Activated CD8-positive, alpha-beta T cell treated with anti-CD3 and anti-CD28 coated beads for 36 hours (primary cell): ENCODE measurements at regions not wholly inside any gene's neighbourhood (a gene's known extent, or its start where the extent isn't known, plus 50 kb on each side); places are given as distances from the start of the nearest gene placed in this dataset.

ENCODE experiments used
- ATAC-seq: fragments of 200-7000 bp; cut with Tn5 transposase; one replicate; pipeline ENCODE4 v1.10.0; 2021; ENCODE audit warnings: mild to moderate bottlenecking, moderate library complexity
- CTCF ChIA-PET: fragments of 350-600 bp; sonication (Branson Sonifier 250); formaldehyde crosslinking; loops from one replicate; lab custom pipeline; 2021; ENCODE audit warnings: antibody characterized with exemption; lab: Charles Lee
- POLR2A ChIA-PET: fragments of 350-600 bp; sonication (Branson Sonifier 250); formaldehyde crosslinking; loops from one replicate; lab custom pipeline; 2021; ENCODE audit warnings: antibody characterized with exemption; lab: Charles Lee
- DNase-seq: peaks from one replicate; pipeline ENCODE4 v3.0.0-alpha.2; 2020
- H3K27ac Mint-ChIP-seq: one replicate; pipeline ENCODE4 v1.8.0; 2021; ENCODE audit warnings: mild to moderate bottlenecking, mixed read lengths
- H3K27me3 Mint-ChIP-seq: one replicate; pipeline ENCODE4 v1.8.0; 2021; ENCODE audit warnings: mixed read lengths
- H3K36me3 Mint-ChIP-seq: one replicate; pipeline ENCODE4 v1.8.0; 2021; ENCODE audit warnings: low read depth, mixed read lengths
- H3K4me1 Mint-ChIP-seq: one replicate; pipeline ENCODE4 v1.8.0; 2021; ENCODE audit warnings: low read depth, mixed read lengths
- H3K4me3 Mint-ChIP-seq: one replicate; pipeline ENCODE4 v1.8.0; 2021; ENCODE audit warnings: mild to moderate bottlenecking, moderate library complexity, mixed read lengths
- H3K9me3 Mint-ChIP-seq: one replicate; pipeline ENCODE4 v1.8.0; 2021; ENCODE audit warnings: mixed read lengths
- CTCF ChIP-seq: fragments of 200-600 bp; IDR thresholded peaks from one replicate; pipeline ENCODE4 v1.8.0; 2022; ENCODE audit warnings: antibody characterized with exemption, mild to moderate bottlenecking
- intact Hi-C: fragments of 100-400 bp; cut with micrococcal nuclease; formaldehyde crosslinking; loops from one replicate; pipeline ENCODE4 v1.10.0; 2022

- Mint-ChIP-seq H3K4me1 (no peaks in the 10 kb centered on the region), H3K27me3 (no peaks in the 10 kb centered on the region), H3K4me3 (no peak overlapping the region), H3K36me3 (no peaks in the 10 kb centered on the region), H3K27ac (no peak overlapping the region), H3K9me3 (no peaks in the 10 kb centered on the region)
- ATAC-seq (no peak), DNase-seq (no peak)
- intact Hi-C loops, result no loop called here
- no peak for TF ChIP-seq CTCF
- CTCF ChIA-PET, result no interaction called here
- POLR2A ChIA-PET, result no interaction called here
Measured at GRCh38 chr13:34695063-34695462, 247.0 kb upstream of the NBEA start.

- no peak for TF ChIP-seq CTCF
- no peaks in the 10 kb centered on the region for H3K4me1 Mint-ChIP-seq
- H3K4me3 Mint-ChIP-seq, result no peak overlapping the region
- no peak for ATAC-seq
- DNase-seq, result no peak
- H3K27ac Mint-ChIP-seq, result no peak overlapping the region
- POLR2A ChIA-PET, result no interaction called here
- H3K36me3 Mint-ChIP-seq, result no peaks in the 10 kb centered on the region
- no peaks in the 10 kb centered on the region for H3K9me3 Mint-ChIP-seq
- intact Hi-C loops, result no loop called here
- CTCF ChIA-PET, result no interaction called here
- H3K27me3 Mint-ChIP-seq, result no peaks in the 10 kb centered on the region
Measured at GRCh38 chr13:34696296-34696695, 245.8 kb upstream of the NBEA start.

GRCh38 chr13:34696741-34697140 is 245.3 kb upstream of the NBEA start:
- CTCF ChIA-PET, result no interaction called here
- H3K9me3 Mint-ChIP-seq, result no peaks in the 10 kb centered on the region
- intact Hi-C loops, result no loop called here
- POLR2A ChIA-PET, result no interaction called here
- H3K4me1 Mint-ChIP-seq, result no peaks in the 10 kb centered on the region
- no peak overlapping the region for H3K4me3 Mint-ChIP-seq
- no peak for TF ChIP-seq CTCF
- no peaks in the 10 kb centered on the region for H3K36me3 Mint-ChIP-seq
- H3K27ac Mint-ChIP-seq, result no peak overlapping the region
- DNase-seq (no peak), ATAC-seq (no peak)
- no peaks in the 10 kb centered on the region for H3K27me3 Mint-ChIP-seq

DNA sequence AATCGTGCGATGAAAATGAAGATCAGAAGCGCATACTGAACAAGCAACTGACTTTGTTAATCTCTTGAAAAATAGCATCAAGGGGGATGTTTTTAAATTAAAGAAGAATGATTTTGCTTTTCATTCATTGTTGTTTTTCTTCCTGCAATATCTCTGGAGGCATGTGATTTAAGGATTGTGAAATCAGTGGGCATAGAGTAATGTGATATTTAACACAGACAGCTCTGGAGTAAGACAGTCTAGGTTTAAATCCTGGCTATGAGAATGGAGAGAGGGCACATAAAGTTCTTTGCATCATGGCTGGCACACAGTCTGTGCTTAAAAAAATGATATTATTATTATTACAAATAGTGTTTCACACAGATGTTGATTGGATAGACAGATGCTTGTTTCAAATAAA is 243.1 kb upstream of the NBEA start:
- no peak overlapping the region for H3K27ac Mint-ChIP-seq
- H3K27me3 Mint-ChIP-seq, result no peaks in the 10 kb centered on the region
- CTCF ChIA-PET, result no interaction called here
- TF ChIP-seq CTCF, result no peak
- ATAC-seq (no peak), DNase-seq (no peak)
- intact Hi-C loops, result no loop called here
- no peaks in the 10 kb centered on the region for H3K36me3 Mint-ChIP-seq
- no peak overlapping the region for H3K4me3 Mint-ChIP-seq
- no peaks in the 10 kb centered on the region for H3K9me3 Mint-ChIP-seq
- H3K4me1 Mint-ChIP-seq, result no peaks in the 10 kb centered on the region
- POLR2A ChIA-PET, result no interaction called here

DNA sequence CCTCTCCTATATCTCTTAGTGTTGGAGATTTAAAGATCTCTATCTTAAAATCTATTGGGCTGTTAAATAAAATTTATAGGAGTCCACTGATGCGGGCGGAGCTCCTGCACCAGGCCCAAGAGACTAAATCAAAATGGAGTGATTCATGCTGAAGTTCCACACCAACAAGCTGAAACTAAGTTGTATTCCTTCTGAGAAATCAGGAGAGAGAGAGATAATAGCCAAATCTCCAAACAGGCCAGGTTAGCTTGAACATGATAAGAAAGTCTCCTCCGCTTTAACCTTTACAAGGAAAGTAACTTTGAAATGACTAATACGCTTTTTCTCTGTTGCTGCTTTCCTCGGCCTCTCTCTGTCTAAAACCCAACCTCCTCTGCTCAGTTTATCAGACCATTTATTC is 241.9 kb upstream of the NBEA start:
- no peaks in the 10 kb centered on the region for H3K9me3 Mint-ChIP-seq
- ChIA-PET POLR2A (no interaction called here), CTCF (no interaction called here)
- no peak for ATAC-seq
- H3K27ac Mint-ChIP-seq, result no peak overlapping the region
- no peaks in the 10 kb centered on the region for H3K36me3 Mint-ChIP-seq
- H3K4me3 Mint-ChIP-seq, result no peak overlapping the region
- intact Hi-C loops, result no loop called here
- H3K4me1 Mint-ChIP-seq, result no peaks in the 10 kb centered on the region
- TF ChIP-seq CTCF, result no peak
- no peaks in the 10 kb centered on the region for H3K27me3 Mint-ChIP-seq
- DNase-seq, result no peak
